Activated CD4-positive, alpha-beta T cell treated with anti-CD3 and anti-CD28 coated beads for 24 hours (primary cell): ENCODE measurements at regions not wholly inside any gene's neighbourhood (a gene's known extent, or its start where the extent isn't known, plus 50 kb on each side); places are given as distances from the start of the nearest gene placed in this dataset.
"Not testable (repeated sequence)": the region's sequence is repeated elsewhere in the genome, so short reads cannot be mapped to it uniquely, and the experiment has no call there.

Source experiments
- DNase-seq, 2 donors: peaks; one replicate each; pipeline ENCODE4 v3.0.0-alpha.2; 2020; ENCODE audit warnings: low read depth in 2 of 2

DNA sequence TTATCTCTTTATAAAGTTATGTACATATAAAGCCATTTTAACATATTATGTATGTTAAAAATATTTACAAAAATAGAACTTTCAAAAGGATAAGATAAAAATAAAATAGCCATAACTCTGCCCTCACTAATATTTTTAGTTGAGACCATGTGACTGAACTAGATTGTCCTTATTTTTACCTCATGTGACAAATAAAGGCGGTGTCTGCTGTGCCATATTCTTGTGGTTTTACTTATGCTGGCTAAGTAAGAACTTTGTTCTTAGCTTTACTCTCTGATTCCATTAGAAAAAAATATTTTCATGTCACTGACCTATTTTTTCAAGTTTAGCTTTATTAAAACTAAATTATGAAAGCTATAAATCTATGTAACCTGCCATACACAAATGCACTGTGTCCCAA, 135.6 kb upstream of the TSC22D1 start:
- DNase-seq = no peak

DNA sequence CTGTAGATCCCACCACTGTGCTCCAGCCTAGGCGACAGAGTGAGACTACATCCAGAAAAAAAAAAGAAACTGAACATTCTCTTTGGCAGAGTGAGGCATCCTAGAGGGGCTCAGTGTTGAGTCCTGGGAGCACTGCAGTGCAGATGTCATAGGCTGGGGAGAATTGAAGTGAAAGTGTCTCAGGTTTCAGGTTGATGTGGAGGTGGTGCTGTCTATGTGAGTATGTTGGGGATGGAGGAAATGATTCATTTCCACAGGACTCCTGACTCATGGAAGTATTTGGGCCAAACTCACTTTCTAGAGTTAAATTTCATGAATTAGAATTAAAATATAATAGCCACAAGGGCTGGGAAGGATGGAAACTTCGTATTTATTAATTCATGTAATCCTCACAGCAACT, 134.4 kb upstream of the TSC22D1 start:
- peak in 1 of 2 donors; percentile 10 for DNase-seq

DNA sequence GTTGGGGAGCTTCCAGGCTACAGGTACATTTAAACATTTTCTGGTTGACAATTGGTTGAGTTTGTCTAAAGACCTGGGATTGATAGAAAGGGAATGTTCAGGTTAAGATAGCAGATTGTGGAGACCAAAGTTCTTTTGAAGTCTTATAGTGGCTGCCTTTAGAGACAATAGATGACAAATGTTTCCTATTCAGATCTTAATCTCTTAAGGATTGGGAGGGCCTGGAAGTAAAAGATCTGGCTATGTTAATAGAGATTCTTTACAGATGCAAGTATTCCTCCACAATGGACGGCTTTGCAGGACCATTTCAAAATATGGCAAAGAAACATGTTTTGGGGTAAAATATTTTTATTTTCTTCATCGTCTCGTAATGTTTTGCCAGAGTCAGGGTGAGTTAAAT, 128.7 kb upstream of the TSC22D1 start:
- not testable (repeated sequence) for DNase-seq

DNA sequence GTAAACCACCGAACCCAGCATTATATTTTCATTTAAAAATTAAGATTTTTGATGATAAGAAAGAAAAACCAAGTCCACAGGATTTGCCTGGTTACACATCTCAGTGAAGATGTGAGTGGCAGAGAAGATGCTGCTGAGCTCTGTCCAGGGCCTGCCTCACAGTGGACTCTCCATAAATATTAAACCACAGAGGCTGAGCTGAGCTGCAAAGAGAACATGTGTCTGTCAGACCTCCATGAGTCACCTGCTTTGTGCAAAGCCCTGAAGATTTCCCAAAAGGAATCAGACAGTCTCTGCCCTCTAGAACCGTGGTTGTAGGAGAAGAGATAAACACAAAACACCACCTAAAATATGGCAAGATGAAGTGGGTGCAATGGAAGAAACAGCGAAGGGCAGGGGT, 127.2 kb upstream of the TSC22D1 start:
- DNase-seq = no peak

DNA sequence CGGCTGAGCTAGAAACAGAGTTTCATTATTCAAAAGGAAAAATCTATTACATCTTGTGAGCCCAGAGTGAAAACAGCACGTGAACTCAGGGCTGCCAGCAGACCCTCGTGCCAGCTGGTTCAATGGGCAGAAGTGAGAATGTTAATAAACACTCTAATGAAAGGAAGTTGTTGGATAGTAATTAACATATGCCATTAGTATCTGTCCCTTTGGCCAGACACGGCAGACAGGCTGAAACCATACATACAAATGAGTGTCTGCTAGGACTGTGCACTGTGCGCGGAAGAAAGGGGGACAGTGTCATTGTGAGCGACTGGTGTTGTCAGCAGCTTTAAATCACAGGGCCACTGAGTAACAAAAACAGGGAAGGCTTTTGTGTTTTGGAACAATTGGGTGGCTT, 121.9 kb upstream of the TSC22D1 start:
- DNase-seq = no peak

DNA sequence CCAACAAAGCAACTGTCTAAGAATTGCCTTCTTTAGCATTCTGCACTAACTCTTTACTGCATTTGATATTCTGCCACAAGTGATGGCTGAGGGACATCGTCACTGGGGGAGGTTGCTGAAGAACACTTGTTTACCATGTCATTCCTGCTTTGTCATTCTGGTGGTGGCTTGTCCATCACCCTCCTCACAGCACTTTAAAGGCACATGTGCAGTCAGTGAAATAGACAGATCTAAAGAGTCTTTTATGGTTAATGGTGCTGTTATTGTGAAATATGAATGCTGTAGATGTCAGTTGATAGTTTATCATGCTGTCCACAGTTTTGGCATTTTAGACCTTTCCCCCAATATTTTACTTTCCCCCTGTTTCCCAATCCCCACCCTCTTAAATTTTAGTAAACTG, 120.9 kb upstream of the TSC22D1 start:
- no peak for DNase-seq

DNA sequence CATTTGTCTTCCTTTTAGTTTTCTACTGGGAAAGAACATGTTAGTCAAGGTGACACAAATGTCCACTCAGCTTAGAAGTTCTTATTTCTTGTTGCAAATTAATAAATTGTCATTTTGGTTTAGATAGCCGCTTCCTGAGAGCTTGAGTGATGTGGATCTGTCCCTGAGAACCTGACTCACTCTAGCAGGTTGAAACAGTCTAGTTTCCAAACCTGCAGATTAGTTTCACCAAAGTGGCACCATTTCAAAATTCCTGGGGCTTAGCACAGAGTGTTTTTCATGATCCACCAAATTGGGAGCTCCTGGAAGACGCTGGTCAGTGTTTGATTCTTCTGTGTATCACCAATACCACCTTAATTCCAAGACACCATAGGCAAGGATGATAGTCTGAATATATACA, 119.4 kb upstream of the TSC22D1 start:
- DNase-seq = no peak

DNA sequence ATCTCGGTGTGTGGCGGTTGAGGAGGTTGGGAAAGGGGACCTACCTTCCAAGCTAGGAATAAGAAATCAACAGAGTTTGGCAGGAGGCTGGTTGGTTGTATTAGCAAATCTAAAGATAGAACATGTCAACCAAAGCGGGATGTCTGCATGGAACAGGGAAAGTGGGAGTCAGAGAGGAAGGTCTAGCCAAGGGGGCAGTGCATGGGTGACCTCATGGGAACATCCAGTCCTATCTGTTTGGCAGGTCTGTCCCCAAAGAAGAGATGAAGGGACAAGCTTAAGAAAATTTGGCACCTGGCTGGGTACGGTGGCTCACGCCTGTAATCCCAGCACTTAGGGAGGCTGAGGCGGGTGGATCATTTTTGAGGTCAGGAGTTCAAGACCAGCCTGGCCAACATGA, 118.7 kb upstream of the TSC22D1 start:
- no peak for DNase-seq

DNA sequence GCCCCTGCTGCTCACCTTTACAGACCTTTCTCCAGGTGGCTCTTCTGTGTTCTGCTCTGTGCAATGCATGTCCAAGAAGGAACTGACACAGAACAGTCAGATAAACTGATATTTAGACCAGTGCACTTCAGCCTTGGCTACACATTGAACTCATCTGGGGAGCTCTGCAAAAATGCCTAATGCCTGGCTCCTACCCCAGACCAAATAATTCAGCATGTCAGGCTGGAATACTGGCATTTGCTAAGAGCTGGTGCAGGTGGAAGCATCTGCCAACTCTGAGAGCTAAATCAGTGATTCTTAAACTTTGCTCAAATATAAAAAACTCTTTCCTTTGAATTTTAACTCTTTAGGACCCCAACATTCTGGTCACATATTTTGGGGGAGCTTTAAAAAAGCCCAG, 118.2 kb upstream of the TSC22D1 start:
- no peak for DNase-seq

DNA sequence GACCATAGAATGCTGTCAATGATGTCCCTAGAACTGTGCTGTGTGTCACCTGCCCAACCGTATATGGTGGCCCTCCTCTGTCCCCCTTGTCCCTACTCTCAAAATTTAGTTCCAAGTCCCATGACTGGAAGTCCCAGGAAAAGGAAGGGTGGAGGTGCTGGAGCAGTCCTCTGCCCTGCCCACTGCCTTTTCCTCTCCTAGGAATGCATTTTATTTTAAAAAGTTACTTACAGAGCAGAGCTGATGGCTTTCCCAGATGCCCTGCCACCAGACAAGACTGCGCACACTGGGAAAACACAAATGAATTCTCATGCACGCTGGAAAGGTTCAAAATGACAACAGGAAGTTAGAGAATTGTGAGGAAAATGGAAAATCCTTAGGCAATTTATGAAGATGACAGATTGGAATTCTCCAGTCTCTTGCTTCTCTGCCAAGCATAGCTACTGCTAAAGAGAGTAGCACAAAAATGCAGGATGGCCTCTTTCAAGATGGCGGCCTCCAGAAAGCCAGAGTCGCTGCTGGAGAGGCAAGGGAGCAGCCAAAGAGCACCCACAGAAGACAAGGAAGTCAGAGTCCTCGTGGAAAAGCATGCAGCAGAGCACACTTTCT, 117.1 kb upstream of the TSC22D1 start:
- no peak for DNase-seq

DNA sequence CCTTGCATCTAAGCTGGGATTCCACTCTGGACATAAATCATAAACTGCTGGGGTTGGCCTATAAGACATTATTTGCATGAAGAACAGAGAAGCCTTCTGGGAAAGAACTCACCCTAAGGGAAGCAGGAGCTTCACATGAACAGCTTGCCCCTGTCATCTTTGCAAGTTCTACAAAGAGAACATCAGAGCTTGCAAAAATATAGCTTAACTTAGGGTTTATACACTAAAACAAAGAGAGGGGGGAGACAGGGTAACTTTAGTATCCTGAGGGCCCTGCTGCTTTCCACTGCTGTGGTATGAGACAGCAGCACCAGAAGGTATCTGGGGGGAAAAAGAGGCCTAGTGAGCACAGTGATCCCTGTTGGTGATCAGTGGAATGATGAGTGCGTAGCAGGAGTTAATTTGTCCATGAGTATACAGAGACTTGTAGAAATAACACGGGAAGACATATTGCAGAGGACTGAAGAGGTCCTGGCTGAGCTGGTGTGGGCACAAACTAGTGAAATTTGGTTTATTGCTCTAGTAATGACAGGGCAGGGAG, 116.1 kb upstream of the TSC22D1 start:
- no peak for DNase-seq

DNA sequence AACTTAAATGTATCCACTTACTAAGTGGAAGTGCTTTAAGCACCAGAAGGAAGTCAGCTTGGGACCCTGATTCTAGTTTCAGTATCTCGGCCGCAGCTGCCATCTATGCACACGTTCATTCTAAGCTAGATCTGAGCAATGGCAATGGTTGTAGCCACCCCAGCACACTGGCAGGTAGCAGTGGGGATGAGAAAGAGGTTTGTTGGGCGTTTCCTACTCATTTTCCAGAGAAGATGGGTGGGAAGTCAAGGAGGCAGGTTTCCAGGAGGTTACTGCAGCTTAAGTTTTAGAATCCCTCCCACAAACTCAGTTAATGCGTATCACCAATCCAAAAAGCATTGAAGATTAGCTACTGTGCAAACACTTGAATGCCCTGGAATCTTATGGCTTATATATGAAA, 114.2 kb upstream of the TSC22D1 start:
- no peak for DNase-seq

DNA sequence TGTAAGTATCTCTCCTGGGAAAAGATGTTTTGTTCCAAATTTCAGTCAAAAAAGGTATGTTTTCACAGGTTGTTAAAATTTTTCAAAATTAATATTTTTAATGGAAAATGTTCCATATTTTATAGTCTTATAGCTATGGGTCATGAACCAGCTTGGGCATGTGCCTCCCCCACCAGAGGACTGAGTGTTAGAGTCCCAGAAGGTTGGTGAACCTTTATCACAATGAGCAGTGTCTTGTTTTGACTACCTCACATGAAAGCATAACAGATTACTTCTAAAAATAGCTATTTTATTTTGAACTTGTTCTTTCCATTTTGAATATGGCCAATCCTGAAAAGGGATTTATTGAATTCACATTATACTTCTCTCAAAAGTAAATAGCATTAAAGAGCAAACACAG, 112.5 kb upstream of the TSC22D1 start:
- DNase-seq = no peak

DNA sequence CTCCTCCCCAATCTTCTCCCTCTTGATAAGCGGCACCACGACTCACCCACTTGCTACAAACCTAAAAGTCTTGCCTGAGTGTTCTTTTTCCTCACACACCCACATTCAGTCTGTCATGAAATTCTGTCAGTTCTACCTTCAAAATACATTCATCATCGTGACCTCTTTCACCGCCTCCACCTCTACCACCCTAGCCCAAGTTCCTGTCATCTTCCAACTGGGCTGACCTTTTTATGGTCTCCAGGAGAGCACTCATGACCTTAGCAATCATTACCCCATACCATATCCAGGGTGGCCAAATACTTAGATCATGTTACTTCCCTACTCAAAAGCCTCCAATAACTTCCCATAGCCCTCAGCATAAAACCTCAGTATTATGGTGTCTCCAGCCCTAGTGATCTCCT, 110.4 kb upstream of the TSC22D1 start:
- no peak for DNase-seq

DNA sequence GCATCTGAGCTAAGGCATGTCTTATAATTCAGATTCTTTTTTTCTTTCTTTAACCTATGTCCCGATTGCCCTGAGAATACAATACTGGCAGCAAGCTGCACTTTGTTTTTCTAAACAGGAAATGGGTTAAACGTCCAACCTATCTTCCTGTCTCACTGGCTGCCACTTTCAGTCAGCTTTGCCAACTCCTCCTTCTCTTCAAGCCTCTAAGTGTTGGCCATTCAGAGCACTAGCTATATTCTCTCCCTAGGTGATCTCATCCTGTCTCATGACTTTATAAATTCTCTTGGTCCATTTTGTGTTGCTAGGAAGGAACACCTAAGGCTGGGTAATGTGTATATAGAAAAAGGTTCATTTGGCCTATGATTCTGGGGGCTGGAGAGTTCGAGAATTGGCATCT, 109.5 kb upstream of the TSC22D1 start:
- DNase-seq = no peak

DNA sequence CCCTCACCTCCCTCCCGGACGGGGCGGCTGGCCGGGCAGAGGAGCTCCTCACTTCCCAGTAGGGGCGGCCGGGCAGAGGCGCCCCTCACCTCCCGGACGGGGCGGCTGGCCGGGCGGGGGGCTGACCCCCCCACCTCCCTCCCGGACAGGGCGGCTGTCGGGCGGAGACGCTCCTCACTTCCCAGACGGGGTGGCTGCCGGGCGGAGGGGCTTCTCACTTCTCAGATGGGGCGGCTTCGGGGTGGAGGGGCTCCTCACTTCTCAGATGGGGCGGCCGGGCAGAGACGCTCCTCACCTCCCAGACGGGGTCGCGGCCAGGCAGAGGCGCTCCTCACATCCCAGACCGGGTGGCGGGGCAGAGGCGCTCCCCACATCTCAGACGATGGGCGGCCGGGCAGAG, 106.3 kb upstream of the TSC22D1 start:
- DNase-seq = not testable (repeated sequence)

DNA sequence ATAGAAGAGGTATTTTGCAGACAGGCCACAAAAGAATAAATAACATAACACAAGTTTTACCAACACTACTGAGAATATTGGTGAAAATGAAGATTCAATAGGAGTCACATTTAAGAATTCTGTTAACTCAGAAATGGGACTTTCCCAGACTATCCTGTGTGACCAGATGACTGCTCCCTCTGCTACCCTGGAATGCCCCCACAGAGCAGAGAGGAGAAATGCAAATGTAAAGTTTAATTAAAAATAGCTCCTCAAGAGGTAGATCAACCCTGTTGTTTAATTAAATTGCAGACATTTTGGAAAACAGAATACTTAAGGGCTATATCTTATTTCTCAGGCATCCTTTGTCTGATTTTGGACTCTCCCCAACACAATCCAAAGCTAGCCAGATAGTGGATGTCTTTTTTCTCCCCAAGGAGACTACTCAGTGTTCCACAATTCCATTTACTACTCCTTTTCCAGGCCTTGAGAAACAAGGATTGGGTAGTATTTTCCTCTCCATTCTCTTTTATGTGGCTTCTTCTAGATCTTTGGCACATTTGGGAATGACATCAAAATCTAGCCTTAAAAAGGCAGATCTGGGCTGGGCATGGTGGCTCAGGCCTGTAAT, 104.7 kb upstream of the TSC22D1 start:
- no peak for DNase-seq

DNA sequence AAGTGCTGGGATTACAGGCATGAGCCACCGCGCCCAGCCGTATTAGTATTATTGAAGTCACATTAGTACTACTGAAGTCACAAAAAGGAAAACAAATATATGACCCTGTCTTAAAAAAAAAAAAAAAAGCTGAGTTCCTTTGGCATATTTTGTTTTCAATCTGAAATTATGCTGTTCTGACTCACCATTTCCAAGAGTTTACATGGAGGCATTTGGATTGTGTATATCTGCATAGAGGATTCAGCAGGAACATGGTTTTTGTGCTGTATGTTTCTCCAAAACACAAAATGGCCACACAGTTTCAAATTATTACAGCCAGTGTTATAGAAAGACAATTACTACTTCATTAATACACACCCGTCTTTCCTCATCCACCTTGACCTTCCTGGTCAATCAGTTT, 103.5 kb upstream of the TSC22D1 start:
- DNase-seq = no peak

DNA sequence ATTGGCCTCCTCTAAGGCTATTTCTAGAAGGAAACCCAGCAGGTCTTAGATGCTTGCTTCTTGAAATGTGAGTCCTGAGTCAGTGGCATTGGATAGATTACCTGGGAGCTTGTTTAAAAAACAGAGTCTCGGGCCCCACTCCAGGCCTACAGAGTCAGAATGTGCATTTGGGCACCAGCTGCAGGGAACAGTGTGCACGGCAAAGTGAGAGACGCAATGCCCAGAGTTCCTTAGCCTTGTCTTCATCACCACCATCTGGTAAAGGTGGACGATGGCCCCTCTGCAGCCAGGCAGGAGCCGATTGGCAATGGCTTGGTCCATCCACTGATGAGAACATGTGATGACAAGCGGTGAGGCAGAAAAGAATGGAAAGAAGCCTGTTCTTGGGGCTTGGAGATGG, 102.1 kb upstream of the TSC22D1 start:
- DNase-seq = no peak

DNA sequence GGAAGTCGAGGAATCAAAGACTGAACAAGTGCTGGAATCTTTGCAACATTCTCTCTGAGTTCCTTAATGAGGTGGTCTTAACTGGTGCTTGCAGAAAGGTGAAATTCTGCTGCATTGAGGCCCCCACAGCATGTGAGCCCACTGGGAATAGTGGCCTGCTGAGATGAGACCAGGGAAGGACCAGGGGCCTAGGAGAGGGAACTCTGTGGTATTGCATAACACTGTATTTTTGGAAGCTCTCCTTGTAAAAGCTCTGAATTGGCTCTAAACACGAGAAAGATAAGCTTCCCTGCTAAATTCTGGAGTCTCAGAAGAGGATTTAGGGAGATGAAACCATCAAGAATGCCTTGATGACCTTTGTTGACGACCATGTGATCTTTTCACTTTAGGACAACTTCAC, 100.4 kb upstream of the TSC22D1 start:
- no peak for DNase-seq

DNA sequence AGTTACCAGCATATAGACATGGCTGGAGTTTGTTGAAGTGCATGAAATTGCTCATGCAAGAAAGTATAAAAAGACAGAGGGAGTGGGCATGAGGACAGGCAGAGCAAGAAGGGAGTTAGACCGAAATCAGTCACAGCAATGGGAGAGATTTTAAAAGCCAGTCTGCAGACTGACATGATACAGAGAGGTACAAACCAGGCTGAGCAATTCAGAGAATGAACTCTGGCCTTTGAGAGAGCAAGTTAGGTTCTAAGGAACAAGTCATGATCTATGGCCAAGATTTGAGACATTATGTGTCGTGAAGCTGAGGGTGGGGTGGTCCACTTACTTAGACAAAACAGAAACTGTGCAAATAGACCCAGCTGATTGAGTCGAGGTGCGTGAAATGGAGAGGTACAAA, 93.4 kb upstream of the TSC22D1 start:
- no peak for DNase-seq

DNA sequence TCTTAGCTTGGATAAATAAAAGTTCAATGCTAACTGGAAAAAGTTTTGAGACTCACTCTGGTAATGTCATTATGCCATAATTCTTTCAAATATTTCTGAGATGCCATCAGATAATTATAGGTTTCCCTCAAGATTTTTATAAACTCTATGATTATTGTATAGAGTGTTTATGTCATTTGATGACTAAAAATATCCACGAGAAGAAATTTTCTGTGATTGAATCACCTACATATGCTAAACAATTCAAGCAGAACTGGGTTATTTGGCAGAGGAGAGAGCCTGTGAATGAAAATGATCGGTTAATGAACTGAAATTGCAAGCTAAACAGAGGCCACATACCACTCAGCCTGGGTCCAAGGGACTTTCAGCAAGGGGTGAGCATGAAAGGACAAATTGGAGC, 92.6 kb upstream of the TSC22D1 start:
- no peak for DNase-seq

DNA sequence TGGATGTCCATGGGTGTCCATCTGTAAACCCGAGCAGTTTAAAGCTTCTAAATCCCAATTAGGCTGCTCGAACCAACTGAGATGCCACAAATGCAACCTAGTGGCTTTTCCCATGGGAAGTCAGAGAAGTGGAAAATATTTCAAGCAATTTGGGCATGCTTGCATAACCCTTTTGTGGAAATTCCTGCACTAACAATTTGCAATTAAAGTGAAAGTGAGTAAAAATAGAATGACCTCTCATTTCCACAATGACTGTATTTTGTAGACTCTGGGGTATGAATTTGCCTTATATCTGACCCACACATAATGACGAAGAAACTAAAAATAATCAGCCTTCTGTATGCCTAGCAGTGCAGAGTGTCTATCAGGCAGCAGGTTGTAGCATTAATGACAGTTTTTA, 91.8 kb upstream of the TSC22D1 start:
- no peak for DNase-seq

DNA sequence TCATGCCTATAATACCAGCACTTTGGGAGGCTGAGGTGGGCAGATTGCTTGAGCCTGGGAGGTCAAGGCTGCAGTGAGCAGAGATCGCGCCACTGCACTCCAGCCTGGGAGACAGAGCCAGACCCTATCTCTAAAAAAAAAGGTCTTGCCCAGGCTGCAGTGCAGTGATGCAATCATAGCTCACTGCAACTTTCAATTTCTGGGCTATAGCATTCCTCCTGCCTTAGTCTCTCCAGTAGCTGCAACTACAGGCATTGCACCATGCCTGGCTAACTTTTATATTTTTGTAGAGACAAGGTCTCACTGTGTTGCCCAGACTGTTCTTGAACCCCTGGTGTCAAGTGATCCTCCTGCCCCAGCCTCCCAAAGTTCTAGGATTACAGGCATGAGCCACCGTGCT, 90.4 kb upstream of the TSC22D1 start:
- not testable (repeated sequence) for DNase-seq
